ENCODE measurements at regions not wholly inside any gene's neighbourhood (a gene's known extent, or its start where the extent isn't known, plus 50 kb on each side); places are given as distances from the start of the nearest gene placed in this dataset.
A peak's percentile ranks its signal among the peaks of the same experiment; 100 is the strongest.

DNA sequence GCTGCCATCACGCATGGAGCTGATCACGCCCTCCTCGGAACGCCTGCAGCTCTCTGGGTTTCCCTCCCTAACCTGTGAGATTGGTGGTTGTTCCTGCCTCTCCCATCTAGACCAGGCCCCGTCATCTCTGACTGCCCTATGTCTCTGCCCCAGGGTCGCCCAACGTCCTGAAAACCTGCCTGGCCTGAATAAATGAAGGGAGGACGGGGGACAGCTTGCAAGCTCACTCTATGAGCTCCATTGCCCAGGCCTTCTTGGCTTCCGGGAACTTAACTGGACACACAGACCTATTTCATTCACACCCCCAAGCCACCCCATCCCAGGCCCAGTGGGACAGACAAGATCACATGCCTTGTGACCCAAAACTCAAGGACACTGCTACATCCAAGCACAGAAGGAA, 274.2 kb downstream of the XXYLT1 start:
- Histone ChIP-seq H2AK5ac (ENCODE audit: insufficient read length, low read length) (no peak overlapping the region), H4K91ac (ENCODE audit: insufficient read length, low read depth, low read length) (no peak overlapping the region), H3K23ac (ENCODE audit: insufficient read length, low read depth, low read length) (no peak overlapping the region), H4K8ac (replicated peaks; ENCODE audit: insufficient read length, low read depth, low read length) (no peak overlapping the region), H3K56ac (ENCODE audit: insufficient read length, low read depth, low read length) (no peak overlapping the region), H3K27ac (ENCODE audit: insufficient read length, low read depth, low read length) (no peak overlapping the region), H3K23me2 (ENCODE audit: insufficient read length, low read depth, low read length, poor library complexity, severe bottlenecking) (no peaks in the 10 kb centered on the region), H2BK20ac (ENCODE audit: low read depth, low read length, poor library complexity, severe bottlenecking) (no peak overlapping the region), H3K9ac (ENCODE audit: extremely low read depth, insufficient read length, low read length) (no peak overlapping the region), H4K5ac (ENCODE audit: insufficient read length, low read depth, low read length) (no peak overlapping the region), H2AFZ (ENCODE audit: low read length) (no peak overlapping the region), H2BK12ac (ENCODE audit: insufficient read length, low read depth, low read length) (no peak overlapping the region), H3K4me1 (ENCODE audit: insufficient read depth, low read length) (no peaks in the 10 kb centered on the region), H2BK120ac (ENCODE audit: low read depth, low read length, poor library complexity, severe bottlenecking) (no peak overlapping the region), H2BK5ac (ENCODE audit: insufficient read length, low read length) (no peak overlapping the region), H3K18ac (ENCODE audit: insufficient read length, low read depth, low read length) (no peak overlapping the region), H3K79me2 (ENCODE audit: insufficient read depth, low read length) (no peaks in the 10 kb centered on the region), H2BK15ac (ENCODE audit: low read depth, low read length) (no peak overlapping the region), H3K9me3 (ENCODE audit: control insufficient read depth, low read depth, low read length) (no peaks in the 10 kb centered on the region), H3K79me1 (ENCODE audit: insufficient read depth, low read depth, low read length, poor library complexity, severe bottlenecking) (no peaks in the 10 kb centered on the region), H3K14ac (ENCODE audit: insufficient read depth, low read length) (no peak overlapping the region), H3T11ph (ENCODE audit: low read length) (no peak overlapping the region), H4K20me1 (ENCODE audit: control insufficient read depth, insufficient read depth, insufficient read length) (no peaks in the 10 kb centered on the region), H3K27me3 (ENCODE audit: insufficient read depth, low read length) (no peaks in the 10 kb centered on the region), H3K4me2 (ENCODE audit: insufficient read depth, insufficient read length, low read length) (no peak overlapping the region), H3K4ac (ENCODE audit: low read depth, low read length) (no peak overlapping the region)
- WGBS (ENCODE audit: extremely low coverage, insufficient read length, low lambda C conversion rate), result no CpG with 5 or more reads among the region's 9 CpGs
- peaks cover 14% of the 10 kb centered on the region for H3K27me3 Mint-ChIP-seq (ENCODE audit: low read depth)
- TF ChIP-seq, protein P1, sequence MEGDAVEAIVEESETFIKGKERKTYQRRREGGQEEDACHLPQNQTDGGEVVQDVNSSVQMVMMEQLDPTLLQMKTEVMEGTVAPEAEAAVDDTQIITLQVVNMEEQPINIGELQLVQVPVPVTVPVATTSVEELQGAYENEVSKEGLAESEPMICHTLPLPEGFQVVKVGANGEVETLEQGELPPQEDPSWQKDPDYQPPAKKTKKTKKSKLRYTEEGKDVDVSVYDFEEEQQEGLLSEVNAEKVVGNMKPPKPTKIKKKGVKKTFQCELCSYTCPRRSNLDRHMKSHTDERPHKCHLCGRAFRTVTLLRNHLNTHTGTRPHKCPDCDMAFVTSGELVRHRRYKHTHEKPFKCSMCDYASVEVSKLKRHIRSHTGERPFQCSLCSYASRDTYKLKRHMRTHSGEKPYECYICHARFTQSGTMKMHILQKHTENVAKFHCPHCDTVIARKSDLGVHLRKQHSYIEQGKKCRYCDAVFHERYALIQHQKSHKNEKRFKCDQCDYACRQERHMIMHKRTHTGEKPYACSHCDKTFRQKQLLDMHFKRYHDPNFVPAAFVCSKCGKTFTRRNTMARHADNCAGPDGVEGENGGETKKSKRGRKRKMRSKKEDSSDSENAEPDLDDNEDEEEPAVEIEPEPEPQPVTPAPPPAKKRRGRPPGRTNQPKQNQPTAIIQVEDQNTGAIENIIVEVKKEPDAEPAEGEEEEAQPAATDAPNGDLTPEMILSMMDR (conservative IDR thresholded peaks at IDR 0.05), result no peak
- no peaks in the 10 kb centered on the region; a peak in 1 of 5 replicates for H3K9me3 Mint-ChIP-seq
- no peak overlapping the region for H3K4me3 Mint-ChIP-seq
- H3K27ac Mint-ChIP-seq, result no peak overlapping the region
- H3K36me3 Mint-ChIP-seq (ENCODE audit: insufficient read depth in 1 of 3, low read depth in 3 of 3), result no peaks in the 10 kb centered on the region
- H3K4me1 Mint-ChIP-seq, result peaks cover 3 to 10% of the 10 kb centered on the region in 2 experiments
- peak; percentile 18 for DNase-seq
